MM.1S (cell line): ENCODE measurements at regions not wholly inside any gene's neighbourhood (a gene's known extent, or its start where the extent isn't known, plus 50 kb on each side); places are given as distances from the start of the nearest gene placed in this dataset.

Source experiments
- CTCF ChIP-seq: fragments of 300-600 bp; sonication (generic); IDR thresholded peaks from 2 replicates; pipeline ENCODE4 v1.5.1; 2016; ENCODE audit warnings: antibody characterized with exemption, low read length, mixed read lengths
- EZH2phosphoT487 ChIP-seq: fragments of 300-600 bp; sonication (generic); IDR thresholded peaks from 2 replicates; pipeline ENCODE4 v1.6.1; 2018; ENCODE audit warnings: antibody characterized with exemption, low read length

DNA sequence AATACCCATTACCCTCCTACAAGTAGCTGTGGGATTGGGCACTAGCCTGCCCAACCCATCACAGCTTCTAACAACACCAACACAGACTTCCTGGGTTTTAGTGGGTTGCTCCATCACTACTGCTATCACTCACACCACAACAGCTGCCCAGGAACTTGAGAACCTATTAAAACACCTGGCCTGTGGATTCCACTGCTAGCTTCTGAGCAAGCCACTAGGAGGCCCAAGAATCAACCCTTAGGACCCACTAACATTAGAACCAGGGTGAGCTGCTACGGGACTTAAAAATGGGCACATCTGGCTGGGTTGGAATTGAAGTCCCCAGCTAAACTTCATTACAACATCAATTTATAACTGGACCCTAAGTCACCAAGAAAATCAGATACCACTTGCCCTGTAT lies 113.2 kb upstream of the TP63 start:
- TF ChIP-seq CTCF (no peak), EZH2phosphoT487 (no peak)
